ENCODE measurements at regions not wholly inside any gene's neighbourhood (a gene's known extent, or its start where the extent isn't known, plus 50 kb on each side); places are given as distances from the start of the nearest gene placed in this dataset.

DNA sequence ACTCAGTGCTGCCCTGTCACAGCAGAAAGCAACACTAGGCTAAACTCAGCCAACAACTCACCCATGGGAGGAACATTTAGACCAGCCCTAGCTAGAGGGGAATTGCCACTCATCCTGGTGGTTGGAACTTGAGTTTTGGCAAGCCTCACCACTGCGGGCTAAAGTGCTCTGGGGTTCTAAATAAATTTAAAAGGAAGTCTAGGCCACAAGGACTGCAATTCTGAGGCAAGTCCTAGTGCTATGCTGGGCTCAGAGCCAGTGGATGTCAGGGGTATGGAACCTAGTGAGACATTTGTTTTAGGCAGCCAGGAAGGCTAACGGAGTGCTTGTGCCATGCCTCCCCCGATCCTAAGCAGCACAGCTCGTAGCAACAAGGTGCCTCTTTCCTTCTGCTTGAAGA lies 78.0 kb downstream of the RGS13 start:
- no peaks in the 10 kb centered on the region for H3K27me3 Mint-ChIP-seq
- no peak for DNase-seq (ENCODE audit: low spot score, unreplicated experiment)
- H3K27ac Mint-ChIP-seq = no peak overlapping the region
- peaks cover 5% of the 10 kb centered on the region for H3K4me1 Mint-ChIP-seq (ENCODE audit: low read depth)
- H3K9me3 Mint-ChIP-seq (ENCODE audit: low read depth) = peaks cover 25% of the 10 kb centered on the region
- no peak overlapping the region for H3K4me3 Mint-ChIP-seq (ENCODE audit: low read depth)
- TF ChIP-seq, protein P1, sequence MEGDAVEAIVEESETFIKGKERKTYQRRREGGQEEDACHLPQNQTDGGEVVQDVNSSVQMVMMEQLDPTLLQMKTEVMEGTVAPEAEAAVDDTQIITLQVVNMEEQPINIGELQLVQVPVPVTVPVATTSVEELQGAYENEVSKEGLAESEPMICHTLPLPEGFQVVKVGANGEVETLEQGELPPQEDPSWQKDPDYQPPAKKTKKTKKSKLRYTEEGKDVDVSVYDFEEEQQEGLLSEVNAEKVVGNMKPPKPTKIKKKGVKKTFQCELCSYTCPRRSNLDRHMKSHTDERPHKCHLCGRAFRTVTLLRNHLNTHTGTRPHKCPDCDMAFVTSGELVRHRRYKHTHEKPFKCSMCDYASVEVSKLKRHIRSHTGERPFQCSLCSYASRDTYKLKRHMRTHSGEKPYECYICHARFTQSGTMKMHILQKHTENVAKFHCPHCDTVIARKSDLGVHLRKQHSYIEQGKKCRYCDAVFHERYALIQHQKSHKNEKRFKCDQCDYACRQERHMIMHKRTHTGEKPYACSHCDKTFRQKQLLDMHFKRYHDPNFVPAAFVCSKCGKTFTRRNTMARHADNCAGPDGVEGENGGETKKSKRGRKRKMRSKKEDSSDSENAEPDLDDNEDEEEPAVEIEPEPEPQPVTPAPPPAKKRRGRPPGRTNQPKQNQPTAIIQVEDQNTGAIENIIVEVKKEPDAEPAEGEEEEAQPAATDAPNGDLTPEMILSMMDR (IDR thresholded peaks at IDR 0.05; ENCODE audit: unreplicated experiment) = no peak
- no peaks in the 10 kb centered on the region for H3K36me3 Mint-ChIP-seq (ENCODE audit: insufficient read depth)

DNA sequence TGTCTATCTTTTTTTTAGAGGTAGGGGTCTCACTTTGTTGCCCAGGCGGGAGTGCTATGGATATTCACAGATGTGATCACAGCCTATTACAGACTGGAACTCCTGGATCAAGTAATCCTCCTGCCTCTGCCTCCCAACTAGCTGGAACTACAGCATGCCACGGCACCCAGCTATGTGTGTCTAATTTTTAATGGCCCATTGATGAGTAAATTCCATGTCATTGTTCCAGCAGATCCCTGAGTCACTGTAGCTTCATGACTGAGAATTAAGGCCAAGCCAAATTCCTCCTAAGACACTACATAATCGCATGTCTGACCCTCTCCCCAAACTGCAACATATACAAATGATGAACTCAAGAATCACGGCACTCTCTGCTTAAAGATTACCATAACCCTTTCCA lies 84.2 kb upstream of the RGS2 start:
- Mint-ChIP-seq H3K9me3 (ENCODE audit: low read depth) (peaks cover 14% of the 10 kb centered on the region), H3K4me3 (ENCODE audit: low read depth) (no peak overlapping the region), H3K36me3 (ENCODE audit: insufficient read depth) (no peaks in the 10 kb centered on the region), H3K4me1 (ENCODE audit: low read depth) (no peaks in the 10 kb centered on the region), H3K27ac (no peak overlapping the region), H3K27me3 (no peaks in the 10 kb centered on the region)
- no peak for DNase-seq (ENCODE audit: low spot score, unreplicated experiment)
- TF ChIP-seq, protein P1 (IDR thresholded peaks at IDR 0.05; ENCODE audit: unreplicated experiment) = no peak

DNA sequence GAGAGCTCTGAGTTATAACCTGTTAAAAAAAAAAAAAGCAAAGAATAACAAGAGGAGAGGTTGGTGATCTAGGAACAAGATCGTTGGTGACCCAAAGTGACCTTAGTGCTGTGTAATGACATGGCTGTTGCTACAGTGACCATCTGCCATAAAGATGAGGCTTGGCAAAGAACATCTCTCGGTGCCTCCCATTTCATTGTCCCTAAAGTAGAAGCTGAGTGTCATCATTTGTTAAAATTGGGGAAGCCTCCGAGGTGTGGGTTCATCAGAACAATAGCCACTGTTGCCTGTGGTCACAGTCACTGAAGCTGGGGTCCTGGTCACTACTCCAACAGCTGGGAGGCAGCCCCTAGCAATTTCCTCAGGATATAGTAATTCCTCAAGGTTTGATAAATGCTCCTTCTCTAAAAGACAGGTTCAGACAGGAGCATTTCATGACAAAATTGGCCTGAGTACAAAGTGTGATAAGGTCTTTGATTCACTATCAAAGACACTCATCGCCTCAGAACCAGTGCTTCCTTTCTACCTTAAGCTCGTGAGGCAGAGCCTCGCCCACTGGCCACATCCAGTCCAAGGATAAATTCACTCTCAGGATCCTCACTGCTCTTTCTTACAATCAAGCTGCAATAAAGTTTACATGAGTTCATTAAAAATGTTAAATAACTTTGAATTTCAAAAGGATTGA lies 81.9 kb upstream of the RGS2 start:
- no peak for DNase-seq (ENCODE audit: low spot score, unreplicated experiment)
- peaks cover 3% of the 10 kb centered on the region for H3K9me3 Mint-ChIP-seq (ENCODE audit: low read depth)
- H3K36me3 Mint-ChIP-seq (ENCODE audit: insufficient read depth) = no peaks in the 10 kb centered on the region
- H3K4me3 Mint-ChIP-seq (ENCODE audit: low read depth) = no peak overlapping the region
- H3K27ac Mint-ChIP-seq = no peak overlapping the region
- TF ChIP-seq, protein P1 (IDR thresholded peaks at IDR 0.05; ENCODE audit: unreplicated experiment) = no peak
- no peaks in the 10 kb centered on the region for H3K4me1 Mint-ChIP-seq (ENCODE audit: low read depth)
- H3K27me3 Mint-ChIP-seq = no peaks in the 10 kb centered on the region

DNA sequence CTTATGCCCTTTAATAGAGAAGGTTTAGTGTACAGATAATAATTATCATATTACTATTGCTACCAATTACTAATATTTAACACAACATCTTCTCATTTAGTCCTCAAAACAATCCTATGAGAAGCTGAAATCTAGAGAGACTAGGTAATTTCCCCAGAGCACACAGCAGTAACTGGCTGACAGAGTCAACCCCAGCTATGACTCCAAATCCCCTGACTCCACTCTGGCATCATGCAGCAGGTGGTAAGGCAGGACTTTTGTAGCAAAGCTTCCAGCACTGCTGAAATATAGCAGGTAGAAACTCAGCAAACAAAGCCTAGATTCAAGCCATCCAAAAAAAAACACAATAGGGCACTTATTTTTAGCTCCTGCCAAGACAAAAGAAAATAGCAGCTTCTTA lies 79.3 kb upstream of the RGS2 start:
- no peak for DNase-seq (ENCODE audit: low spot score, unreplicated experiment)
- TF ChIP-seq, protein P1 (IDR thresholded peaks at IDR 0.05; ENCODE audit: unreplicated experiment) = no peak
- H3K36me3 Mint-ChIP-seq (ENCODE audit: insufficient read depth) = no peaks in the 10 kb centered on the region
- H3K4me3 Mint-ChIP-seq (ENCODE audit: low read depth) = no peak overlapping the region
- H3K27ac Mint-ChIP-seq = no peak overlapping the region
- H3K4me1 Mint-ChIP-seq (ENCODE audit: low read depth) = no peaks in the 10 kb centered on the region
- no peaks in the 10 kb centered on the region for H3K9me3 Mint-ChIP-seq (ENCODE audit: low read depth)
- no peaks in the 10 kb centered on the region for H3K27me3 Mint-ChIP-seq

DNA sequence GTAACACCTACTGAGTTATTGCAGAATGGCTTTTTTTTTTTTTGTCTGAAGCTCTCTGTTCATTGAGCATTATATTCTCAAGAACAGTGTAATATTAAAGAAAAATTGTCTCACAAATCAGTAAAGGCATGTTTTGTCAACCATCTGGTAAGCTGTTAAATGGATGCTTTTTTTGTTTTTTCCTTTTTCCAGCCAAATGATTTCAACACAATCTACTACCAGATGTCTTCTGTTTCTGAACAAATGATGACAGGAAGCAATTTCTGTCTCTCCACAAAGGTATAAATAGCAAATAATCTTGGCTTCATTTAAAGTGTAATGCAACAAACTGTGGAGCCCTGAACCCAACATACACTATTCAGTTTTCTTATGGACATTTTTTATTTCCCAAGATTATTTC lies 78.6 kb upstream of the RGS2 start:
- TF ChIP-seq, protein P1 (IDR thresholded peaks at IDR 0.05; ENCODE audit: unreplicated experiment) = no peak
- Mint-ChIP-seq H3K4me1 (ENCODE audit: low read depth) (no peaks in the 10 kb centered on the region), H3K36me3 (ENCODE audit: insufficient read depth) (no peaks in the 10 kb centered on the region), H3K9me3 (ENCODE audit: low read depth) (no peaks in the 10 kb centered on the region), H3K27ac (no peak overlapping the region), H3K4me3 (ENCODE audit: low read depth) (no peak overlapping the region), H3K27me3 (no peaks in the 10 kb centered on the region)
- DNase-seq (ENCODE audit: low spot score, unreplicated experiment) = no peak

Measured in progenitor cell of endocrine pancreas (in vitro differentiated cells).